GM15510 (cell line): ENCODE measurements at regions not wholly inside any gene's neighbourhood (a gene's known extent, or its start where the extent isn't known, plus 50 kb on each side); places are given as distances from the start of the nearest gene placed in this dataset.

Experiments used
- POLR2A ChIP-seq: IDR thresholded peaks from 3 replicates; pipeline ENCODE4 v1.6.1; 2011; ENCODE audit warnings: borderline replicate concordance; ENCODE audit not compliant: insufficient read length; ENCODE audit errors: extremely low read depth

DNA sequence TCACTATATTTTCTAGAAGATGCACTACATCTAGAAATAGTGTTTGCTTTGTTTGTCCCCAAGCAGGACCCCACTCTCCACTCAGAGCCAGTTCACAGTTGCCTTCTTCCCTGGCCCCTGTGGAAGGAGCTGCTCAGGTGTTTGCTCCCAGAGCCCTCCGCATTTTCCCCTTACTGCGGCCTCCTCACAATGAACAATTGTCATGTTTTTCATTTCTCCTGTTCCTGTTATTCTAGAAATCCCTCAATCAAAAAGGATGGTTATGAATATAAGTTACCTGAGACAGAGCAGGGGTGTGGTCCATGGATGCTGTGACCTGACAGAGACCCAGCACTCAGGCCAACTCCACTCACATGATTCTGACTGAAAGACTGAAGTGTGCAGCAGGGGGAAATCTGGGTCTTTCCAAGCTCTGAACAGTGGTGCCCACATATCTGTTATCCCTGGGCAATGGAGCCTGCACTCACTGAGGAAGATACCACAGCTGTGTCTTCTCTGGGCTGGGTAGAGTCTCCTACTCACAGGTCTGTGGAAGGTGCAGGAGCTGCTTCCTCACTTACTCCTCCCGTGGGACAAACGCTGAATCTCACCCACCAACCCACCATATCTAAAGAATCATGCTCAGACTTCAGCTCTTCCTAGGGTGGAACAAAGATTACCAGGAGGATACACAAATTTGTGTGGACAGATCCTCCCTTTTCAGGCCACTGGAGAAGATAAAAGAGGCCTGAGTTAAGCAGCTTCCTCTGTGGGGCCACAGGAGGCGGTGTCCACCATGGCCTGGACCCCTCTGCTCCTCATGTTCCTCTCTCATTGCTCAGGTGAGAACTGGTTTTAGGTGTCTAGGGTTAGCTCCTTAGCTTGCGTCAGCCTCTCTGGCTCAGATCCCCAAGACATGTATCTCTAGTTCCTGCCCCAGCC is 87.1 kb upstream of the TOP3B start:
- no peak for TF ChIP-seq POLR2A

DNA sequence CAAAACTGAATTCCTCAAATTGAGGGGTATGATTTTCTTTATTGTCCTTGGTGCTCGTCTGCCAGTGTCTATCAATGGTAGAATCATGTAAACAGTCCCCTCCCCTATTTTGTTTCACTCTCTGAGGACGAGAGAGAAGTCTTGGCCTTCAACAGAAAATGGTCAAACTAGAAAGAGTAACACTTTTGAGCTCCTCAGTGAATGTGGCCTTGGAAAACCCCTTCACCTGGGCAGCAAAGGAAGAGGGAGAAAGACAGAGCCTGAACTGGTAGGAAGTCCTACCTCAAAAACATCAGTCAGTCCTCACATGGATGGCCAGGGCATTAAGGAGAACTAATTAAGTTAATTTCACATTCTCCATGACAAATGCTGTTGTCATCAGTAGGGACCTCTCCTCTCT is 86.1 kb upstream of the TOP3B start:
- no peak for TF ChIP-seq POLR2A

- TF ChIP-seq POLR2A, result no peak
These were observed 85.4 kb upstream of the TOP3B start for GRCh38 chr22:22068025-22068424.

DNA sequence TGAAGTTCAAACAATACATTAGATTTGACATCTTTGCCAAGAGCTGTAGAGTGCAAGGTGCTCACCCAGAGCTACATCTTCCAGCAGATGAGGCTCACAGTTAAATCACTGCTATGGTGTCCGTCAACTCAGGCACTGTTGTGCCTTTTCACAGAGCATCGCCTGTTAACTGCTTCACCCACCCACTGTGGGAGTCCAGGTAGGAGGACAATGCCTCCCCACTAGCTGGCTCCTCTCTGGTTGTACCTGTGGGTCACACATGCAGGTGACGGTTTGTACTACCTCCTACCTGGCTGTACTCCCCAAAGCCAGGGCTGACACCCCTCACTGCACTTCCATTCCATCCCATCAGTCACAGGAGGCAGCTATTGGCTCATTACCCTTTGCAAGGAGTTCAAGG is 84.6 kb upstream of the TOP3B start:
- TF ChIP-seq POLR2A, result no peak

GRCh38 chr22:22064580-22064979 is 82.0 kb upstream of the TOP3B start:
- TF ChIP-seq POLR2A, result no peak

- TF ChIP-seq POLR2A, result no peak
These were observed 79.8 kb upstream of the TOP3B start for GRCh38 chr22:22062306-22062793.

GRCh38 chr22:22061085-22062077 is 78.8 kb upstream of the TOP3B start:
- TF ChIP-seq POLR2A, result no peak

GRCh38 chr22:22060200-22061084 is 77.9 kb upstream of the TOP3B start:
- no peak for TF ChIP-seq POLR2A

GRCh38 chr22:22059291-22060002 is 76.9 kb upstream of the TOP3B start:
- no peak for TF ChIP-seq POLR2A

GRCh38 chr22:22058633-22059290 is 76.2 kb upstream of the TOP3B start:
- TF ChIP-seq POLR2A, result no peak

DNA sequence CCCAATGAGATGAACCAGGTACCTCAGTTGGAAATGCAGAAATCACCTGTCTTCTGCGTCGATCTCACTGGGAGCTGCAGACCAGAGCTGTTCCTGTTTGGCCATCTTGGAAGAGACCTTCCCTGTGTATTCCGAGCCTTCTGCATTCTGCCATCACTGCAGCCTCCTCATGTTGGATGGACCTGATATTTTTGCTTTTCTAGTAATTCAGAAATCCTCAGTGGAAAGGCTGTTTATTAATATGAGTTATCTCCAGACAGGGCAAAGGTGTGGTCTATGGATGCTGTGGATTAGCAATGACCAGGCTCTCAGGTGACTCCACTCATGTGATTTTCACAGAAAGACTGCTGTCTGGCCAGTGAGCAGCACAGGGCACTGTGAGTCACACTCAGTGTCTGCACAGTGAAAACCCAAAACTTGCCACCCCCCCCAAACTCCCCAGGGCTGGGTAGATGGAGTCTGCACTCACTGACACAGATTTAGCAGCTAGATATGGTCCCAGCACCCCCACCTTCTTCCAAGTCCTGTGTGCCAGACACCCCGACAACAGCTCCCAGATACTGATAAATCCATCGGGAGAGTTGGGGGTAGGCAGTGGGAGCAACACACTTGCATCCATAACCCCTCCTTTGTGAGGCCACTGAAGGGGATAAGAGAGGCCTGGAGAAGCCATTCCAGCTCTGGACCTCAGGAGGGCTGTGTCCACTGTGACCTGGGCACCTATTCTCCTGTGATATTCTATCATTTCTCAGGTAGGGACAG is 75.2 kb upstream of the TOP3B start:
- TF ChIP-seq POLR2A, result no peak

- no peak for TF ChIP-seq POLR2A
These were observed 67.7 kb upstream of the TOP3B start for GRCh38 chr22:22050141-22050775.
